PC-3 (cell line): ENCODE measurements at regions not wholly inside any gene's neighbourhood (a gene's known extent, or its start where the extent isn't known, plus 50 kb on each side); places are given as distances from the start of the nearest gene placed in this dataset.

ENCODE experiments used
- ATAC-seq: fragments of 200-7000 bp; cut with Tn5 transposase; 2 replicates; pipeline ENCODE4 v1.9.1; 2020; ENCODE audit warnings: mild to moderate bottlenecking, moderate library complexity
- BruUV-seq: library from RNA; stranded (reverse); fragments of 400-500 nt; replicated peaks from 2 replicates; lab custom pipeline; 2021; lab: Mats Ljungman, UMichigan
- CTCF ChIA-PET: fragments of 300-600 bp; sonication (Branson Sonifier 250); formaldehyde crosslinking; loops from one replicate; lab custom pipeline; 2022; ENCODE audit warnings: antibody characterized with exemption; lab: Charles Lee
- POLR2A ChIA-PET: fragments of 300-600 bp; sonication (Branson Sonifier 250); formaldehyde crosslinking; loops from one replicate; lab custom pipeline; 2022; ENCODE audit warnings: antibody characterized with exemption; ENCODE audit not compliant: unreplicated experiment; lab: Charles Lee
- DNase-seq: peaks from one replicate; pipeline ENCODE4 v3.0.0-alpha.2; 2015
- H2AFZ ChIP-seq: fragments of 300-600 bp; sonication (generic); 2 replicates; pipeline ENCODE4 v1.6.0; 2016; ENCODE audit warnings: antibody characterized with exemption, low read length
- H3F3A ChIP-seq: fragments of 300-600 bp; sonication (generic); one replicate; pipeline ENCODE4 v1.6.0; 2017; ENCODE audit warnings: antibody characterized with exemption, low read length, control low read depth, mild to moderate bottlenecking; ENCODE audit not compliant: unreplicated experiment
- H3K27ac ChIP-seq: fragments of 300-600 bp; sonication (generic); 2 replicates; pipeline ENCODE4 v1.5.1; 2016; ENCODE audit warnings: mild to moderate bottlenecking, low read length
- H3K27me3 ChIP-seq: fragments of 300-600 bp; sonication (generic); 2 replicates; pipeline ENCODE4 v1.6.1; 2016; ENCODE audit warnings: low read length, mixed read lengths
- H3K36me3 ChIP-seq: fragments of 300-600 bp; sonication (generic); 2 replicates; pipeline ENCODE4 v1.6.1; 2016; ENCODE audit warnings: low read depth, mixed run types, low read length, mixed read lengths
- H3K4me1 ChIP-seq: fragments of 300-600 bp; sonication (generic); 2 replicates; pipeline ENCODE4 v1.5.1; 2016; ENCODE audit warnings: low read length; ENCODE audit not compliant: insufficient read depth
- H3K4me2 ChIP-seq: fragments of 300-600 bp; sonication (generic); 2 replicates; pipeline ENCODE4 v1.6.0; 2016; ENCODE audit warnings: low read length
- H3K4me3 ChIP-seq: fragments of 300-600 bp; sonication (generic); 2 replicates; pipeline ENCODE4 v1.5.1; 2016; ENCODE audit warnings: mild to moderate bottlenecking, low read length, mixed read lengths
- H3K79me2 ChIP-seq: fragments of 300-600 bp; sonication (generic); 2 replicates; pipeline ENCODE4 v1.6.1; 2017; ENCODE audit warnings: low read length, mixed read lengths
- H3K9ac ChIP-seq: fragments of 300-600 bp; sonication (generic); 2 replicates; pipeline ENCODE4 v1.6.0; 2016; ENCODE audit warnings: mild to moderate bottlenecking, low read length
- H3K9me2 ChIP-seq: fragments of 300-600 bp; sonication (generic); replicated peaks from 2 replicates; pipeline ENCODE4 v1.6.1; 2016; ENCODE audit warnings: mixed run types, low read length, mixed read lengths
- H3K9me3 ChIP-seq: fragments of 300-600 bp; sonication (generic); 2 replicates; pipeline ENCODE4 v1.6.1; 2016; ENCODE audit warnings: low read length, mixed read lengths
- H4K20me1 ChIP-seq: fragments of 300-600 bp; sonication (generic); 2 replicates; pipeline ENCODE4 v1.6.1; 2016; ENCODE audit warnings: low read length, mixed read lengths
- EZH2 ChIP-seq: fragments of 300-600 bp; sonication (generic); IDR thresholded peaks from one replicate; pipeline ENCODE4 v1.6.1; 2017; ENCODE audit warnings: antibody characterized with exemption, mild to moderate bottlenecking, low read length; ENCODE audit not compliant: unreplicated experiment
- EZH2phosphoT487 ChIP-seq: fragments of 300-600 bp; sonication (generic); IDR thresholded peaks from 2 replicates; pipeline ENCODE4 v1.6.1; 2018; ENCODE audit warnings: mild to moderate bottlenecking, antibody characterized with exemption, low read length, borderline replicate concordance
- intact Hi-C: fragments of 100-400 bp; cut with micrococcal nuclease; formaldehyde crosslinking; loops from 2 replicates; pipeline ENCODE4 v1.9.0; 2023
- TF ChIP-seq, protein P1 (sequence below): fragments of 300-600 bp; sonication (generic); conservative IDR thresholded peaks from 2 replicates; pipeline ENCODE4 v1.5.1; 2017; ENCODE audit warnings: antibody characterized with exemption, low read depth, mild to moderate bottlenecking, low read length

GRCh38 chr18:10124967-10125366 is 211.2 kb downstream of the VAPA start:
- Histone ChIP-seq H3K36me3 (no peaks in the 10 kb centered on the region), H3K9me2 (no peaks in the 10 kb centered on the region), H3K27me3 (peaks cover 15% of the 10 kb centered on the region; the same call in 1 of the 2 replicates), H3F3A (no peaks in the 10 kb centered on the region), H3K9ac (no peak overlapping the region), H3K4me1 (peaks cover 19% of the 10 kb centered on the region), H3K4me2 (no peak overlapping the region), H3K79me2 (no peaks in the 10 kb centered on the region), H3K27ac (no peak overlapping the region), H3K9me3 (0 out of 2 replicates have a peak, but pooled peaks cover 2% of the 10 kb centered on the region), H4K20me1 (no peaks in the 10 kb centered on the region), H3K4me3 (no peak overlapping the region), H2AFZ (no peak overlapping the region)
- CTCF ChIA-PET = no interaction called here
- POLR2A ChIA-PET = no interaction called here
- DNase-seq (no peak), ATAC-seq (no peak)
- intact Hi-C loops = no loop called here
- no TSS peak for BruUV-seq
- no peak for TF ChIP-seq EZH2
- no peak for TF ChIP-seq EZH2phosphoT487
- TF ChIP-seq, protein P1, sequence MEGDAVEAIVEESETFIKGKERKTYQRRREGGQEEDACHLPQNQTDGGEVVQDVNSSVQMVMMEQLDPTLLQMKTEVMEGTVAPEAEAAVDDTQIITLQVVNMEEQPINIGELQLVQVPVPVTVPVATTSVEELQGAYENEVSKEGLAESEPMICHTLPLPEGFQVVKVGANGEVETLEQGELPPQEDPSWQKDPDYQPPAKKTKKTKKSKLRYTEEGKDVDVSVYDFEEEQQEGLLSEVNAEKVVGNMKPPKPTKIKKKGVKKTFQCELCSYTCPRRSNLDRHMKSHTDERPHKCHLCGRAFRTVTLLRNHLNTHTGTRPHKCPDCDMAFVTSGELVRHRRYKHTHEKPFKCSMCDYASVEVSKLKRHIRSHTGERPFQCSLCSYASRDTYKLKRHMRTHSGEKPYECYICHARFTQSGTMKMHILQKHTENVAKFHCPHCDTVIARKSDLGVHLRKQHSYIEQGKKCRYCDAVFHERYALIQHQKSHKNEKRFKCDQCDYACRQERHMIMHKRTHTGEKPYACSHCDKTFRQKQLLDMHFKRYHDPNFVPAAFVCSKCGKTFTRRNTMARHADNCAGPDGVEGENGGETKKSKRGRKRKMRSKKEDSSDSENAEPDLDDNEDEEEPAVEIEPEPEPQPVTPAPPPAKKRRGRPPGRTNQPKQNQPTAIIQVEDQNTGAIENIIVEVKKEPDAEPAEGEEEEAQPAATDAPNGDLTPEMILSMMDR = no peak

DNA sequence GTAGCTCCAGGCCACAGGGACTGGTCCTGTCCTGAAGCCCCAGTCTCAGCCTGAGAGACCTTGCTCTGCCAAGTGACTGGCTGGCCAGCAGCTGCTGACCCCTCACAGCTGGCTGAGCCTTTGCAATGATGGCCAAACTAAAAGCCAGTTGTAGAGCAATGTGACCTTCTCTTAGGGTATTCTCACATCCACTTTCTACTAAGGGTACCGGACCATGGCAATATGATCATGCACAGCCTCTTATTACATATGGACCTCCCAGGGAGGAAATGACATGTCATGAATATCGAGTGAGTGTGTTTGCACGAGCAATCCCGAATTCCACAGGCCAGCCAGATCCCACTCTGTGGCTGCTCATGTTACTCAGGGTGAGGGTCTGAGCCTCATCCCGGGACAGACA is 213.9 kb downstream of the VAPA start:
- DNase-seq (no peak), ATAC-seq (no peak)
- Histone ChIP-seq H4K20me1 (no peaks in the 10 kb centered on the region), H2AFZ (no peak overlapping the region), H3K9me3 (no peaks in the 10 kb centered on the region), H3K9ac (no peak overlapping the region), H3F3A (no peaks in the 10 kb centered on the region), H3K9me2 (no peaks in the 10 kb centered on the region), H3K36me3 (no peaks in the 10 kb centered on the region), H3K4me3 (no peak overlapping the region), H3K79me2 (no peaks in the 10 kb centered on the region), H3K27me3 (peaks cover 42% of the 10 kb centered on the region), H3K4me1 (peaks cover 7% of the 10 kb centered on the region), H3K27ac (no peak overlapping the region), H3K4me2 (no peak overlapping the region)
- intact Hi-C loops = no loop called here
- POLR2A ChIA-PET = no interaction called here
- CTCF ChIA-PET = no interaction called here
- BruUV-seq = no TSS peak
- TF ChIP-seq, protein P1 = no peak
- TF ChIP-seq EZH2phosphoT487 (no peak), EZH2 (no peak)

DNA sequence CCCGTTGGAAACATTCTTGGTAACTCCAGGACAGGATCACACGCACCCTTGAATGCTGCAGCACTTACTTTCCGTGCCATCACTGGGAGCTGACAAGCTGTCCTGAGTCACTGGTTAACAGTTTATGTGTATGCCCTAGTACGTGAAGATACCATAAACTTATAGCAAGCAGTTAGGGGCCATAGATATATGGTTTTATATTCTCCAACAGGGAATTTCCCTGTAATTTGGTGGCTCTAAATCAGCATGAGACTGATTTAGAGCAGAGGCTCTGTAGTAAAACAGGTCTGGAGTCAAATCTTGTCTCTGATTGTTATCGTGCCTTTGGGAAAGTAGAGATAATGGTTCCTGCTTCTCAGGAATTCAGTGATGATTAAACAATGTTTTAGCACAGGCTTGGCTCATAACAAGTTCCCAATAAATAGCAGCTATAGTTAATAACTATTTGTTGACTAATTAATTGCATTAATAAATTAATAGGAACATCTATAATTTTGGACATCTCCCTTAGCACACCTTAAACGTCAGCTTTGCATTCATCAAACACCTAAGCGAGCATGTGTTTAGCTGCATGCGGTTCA is 215.2 kb downstream of the VAPA start:
- no peaks in the 10 kb centered on the region for H4K20me1 ChIP-seq
- no peak overlapping the region for H3K9ac ChIP-seq
- H2AFZ ChIP-seq = no peak overlapping the region
- H3K4me1 ChIP-seq = no peaks in the 10 kb centered on the region; the same call in 1 of the 2 replicates
- intact Hi-C loops = no loop called here
- H3F3A ChIP-seq = no peaks in the 10 kb centered on the region
- H3K9me2 ChIP-seq = no peaks in the 10 kb centered on the region
- POLR2A ChIA-PET = no interaction called here
- peaks cover 51% of the 10 kb centered on the region for H3K27me3 ChIP-seq
- no peak for ATAC-seq
- no peak overlapping the region for H3K27ac ChIP-seq
- no peak for DNase-seq
- H3K36me3 ChIP-seq = no peaks in the 10 kb centered on the region
- no peak overlapping the region for H3K4me2 ChIP-seq
- TF ChIP-seq EZH2phosphoT487 (no peak), EZH2 (no peak)
- TF ChIP-seq, protein P1 = no peak
- no peaks in the 10 kb centered on the region for H3K79me2 ChIP-seq
- H3K9me3 ChIP-seq = no peaks in the 10 kb centered on the region
- CTCF ChIA-PET = no interaction called here
- H3K4me3 ChIP-seq = no peak overlapping the region
- BruUV-seq = no TSS peak
